ENCODE measurements at regions not wholly inside any gene's neighbourhood (a gene's known extent, or its start where the extent isn't known, plus 50 kb on each side); places are given as distances from the start of the nearest gene placed in this dataset.

DNA sequence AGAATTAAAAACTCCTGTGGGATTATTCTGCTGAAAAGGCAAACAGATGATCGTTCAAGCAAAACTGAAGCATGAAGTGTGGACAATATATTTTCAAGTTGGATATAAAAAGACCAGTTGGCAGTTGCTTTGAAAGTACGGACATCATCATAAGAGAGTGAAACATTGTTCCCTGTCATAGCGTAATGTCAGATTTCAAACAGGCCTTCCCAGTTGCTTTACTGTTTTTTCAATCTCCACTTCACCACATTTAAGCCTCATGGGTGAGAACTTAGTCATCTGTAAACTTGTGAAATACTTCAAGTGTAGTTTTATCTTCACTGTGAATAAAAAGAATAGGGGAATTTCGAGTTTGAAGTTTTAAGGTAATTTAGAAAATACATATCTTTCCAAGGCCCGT lies 435.1 kb upstream of the CNTN3 start:
- Histone ChIP-seq H4K20me1 (ENCODE audit: control insufficient read depth, extremely low read depth, insufficient read depth, low read length) (no peaks in the 10 kb centered on the region), H3K9ac (ENCODE audit: control insufficient read depth, extremely low read depth, insufficient read depth, low read length) (no peak overlapping the region), H3K36me3 (ENCODE audit: control insufficient read depth in 2 of 2, extremely low read depth in 1 of 2, insufficient read depth in 2 of 2, low read length in 2 of 2) (no peaks in the 10 kb centered on the region), H3K79me2 (ENCODE audit: control insufficient read depth, insufficient read depth, low read length) (no peaks in the 10 kb centered on the region), H3K4me2 (ENCODE audit: control insufficient read depth, extremely low read depth, insufficient read depth, low read depth, low read length) (no peak overlapping the region), H3K27ac (ENCODE audit: control insufficient read depth, insufficient read depth, low read length) (no peak overlapping the region), H3K4me1 (ENCODE audit: control insufficient read depth, extremely low read depth, insufficient read depth, low read length) (no peaks in the 10 kb centered on the region), H3K4me3 (ENCODE audit: control insufficient read depth in 2 of 3, extremely low read depth in 1 of 3, insufficient read depth in 2 of 3, low read depth in 1 of 3, low read length in 3 of 3) (no peak overlapping the region), H2AFZ (ENCODE audit: control insufficient read depth, low read length) (no peak overlapping the region), H3K9me3 (ENCODE audit: control insufficient read depth, low read depth, low read length) (no peaks in the 10 kb centered on the region), H3K9me1 (ENCODE audit: control insufficient read depth, extremely low read depth, insufficient read depth, low read length) (no peaks in the 10 kb centered on the region), H3K27me3 (ENCODE audit: control insufficient read depth, extremely low read depth, insufficient read depth, low read length) (no peaks in the 10 kb centered on the region)
- FAIRE-seq (no peak), DNase-seq (ENCODE audit: low read depth, low spot score) (no peak)
- dilution Hi-C loops (cut with MboI; ENCODE audit: extremely low pct_ligation_motif_present, low sequenced_read_pairs), result no loop called here
- no peak for TF ChIP-seq CTCF (optimal IDR thresholded peaks at IDR 0.05 in 1 of 3, IDR thresholded peaks at IDR 0.05 in 1 of 3, conservative IDR thresholded peaks at IDR 0.05 in 1 of 3; ENCODE audit: extremely low read depth in 1 of 3, insufficient read depth in 2 of 3, low read length in 3 of 3)
- TF ChIP-seq EZH2 (IDR thresholded peaks at IDR 0.05; ENCODE audit: low read length), result no peak

GRCh38 chr3:75059120-75059519 lies 444.7 kb upstream of the CNTN3 start:
- dilution Hi-C loops (cut with MboI; ENCODE audit: extremely low pct_ligation_motif_present, low sequenced_read_pairs), result no loop called here
- H3K9me3 ChIP-seq (ENCODE audit: control insufficient read depth, low read depth, low read length), result no peaks in the 10 kb centered on the region
- no peaks in the 10 kb centered on the region for H3K9me1 ChIP-seq (ENCODE audit: control insufficient read depth, extremely low read depth, insufficient read depth, low read length)
- FAIRE-seq (no peak), DNase-seq (ENCODE audit: low read depth, low spot score) (no peak)
- no peaks in the 10 kb centered on the region for H3K27me3 ChIP-seq (ENCODE audit: control insufficient read depth, extremely low read depth, insufficient read depth, low read length)
- no peaks in the 10 kb centered on the region for H3K79me2 ChIP-seq (ENCODE audit: control insufficient read depth, insufficient read depth, low read length)
- H3K4me1 ChIP-seq (ENCODE audit: control insufficient read depth, extremely low read depth, insufficient read depth, low read length), result no peaks in the 10 kb centered on the region
- H4K20me1 ChIP-seq (ENCODE audit: control insufficient read depth, extremely low read depth, insufficient read depth, low read length), result no peaks in the 10 kb centered on the region
- H2AFZ ChIP-seq (ENCODE audit: control insufficient read depth, low read length), result no peak overlapping the region
- H3K27ac ChIP-seq (ENCODE audit: control insufficient read depth, insufficient read depth, low read length), result no peak overlapping the region
- no peak overlapping the region for H3K4me2 ChIP-seq (ENCODE audit: control insufficient read depth, extremely low read depth, insufficient read depth, low read depth, low read length)
- H3K9ac ChIP-seq (ENCODE audit: control insufficient read depth, extremely low read depth, insufficient read depth, low read length), result no peak overlapping the region
- TF ChIP-seq CTCF (optimal IDR thresholded peaks at IDR 0.05 in 1 of 3, IDR thresholded peaks at IDR 0.05 in 1 of 3, conservative IDR thresholded peaks at IDR 0.05 in 1 of 3; ENCODE audit: extremely low read depth in 1 of 3, insufficient read depth in 2 of 3, low read length in 3 of 3), result no peak
- no peak for TF ChIP-seq EZH2 (IDR thresholded peaks at IDR 0.05; ENCODE audit: low read length)
- no peak overlapping the region for H3K4me3 ChIP-seq (ENCODE audit: control insufficient read depth in 2 of 3, extremely low read depth in 1 of 3, insufficient read depth in 2 of 3, low read depth in 1 of 3, low read length in 3 of 3)
- H3K36me3 ChIP-seq (ENCODE audit: control insufficient read depth in 2 of 2, extremely low read depth in 1 of 2, insufficient read depth in 2 of 2, low read length in 2 of 2), result no peaks in the 10 kb centered on the region

Data from keratinocyte (primary cell).